Right atrium auricular region (tissue), 2 donors: ENCODE measurements at regions not wholly inside any gene's neighbourhood (a gene's known extent, or its start where the extent isn't known, plus 50 kb on each side); places are given as distances from the start of the nearest gene placed in this dataset.

ENCODE experiments used
- DNase-seq: peaks from one replicate; pipeline ENCODE4 v3.0.0-alpha.2; 2019; ENCODE audit warnings: low spot score
- H3K27ac ChIP-seq, 2 donors: fragments of 200-600 bp; sonication (generic); 1 replicate in 1 of 2; 2 replicates in 1 of 2; pipeline ENCODE4 v1.5.1; 2016 to 2019
- H3K27me3 ChIP-seq, 2 donors: fragments of 200-600 bp; sonication (generic); one replicate each; pipeline versions ENCODE4 v1.5.1 to v1.6.0; 2017 to 2019
- H3K36me3 ChIP-seq: fragments of 200-600 bp; sonication (generic); one replicate; pipeline ENCODE4 v1.5.1; 2016
- H3K4me1 ChIP-seq, 2 donors: fragments of 200-600 bp; sonication (generic); one replicate each; pipeline versions ENCODE4 v1.5.1 to v1.6.0; 2017 to 2019
- H3K4me3 ChIP-seq, 2 donors: fragments of 200-600 bp; sonication (generic); 1 replicate in 1 of 2; 2 replicates in 1 of 2; pipeline ENCODE4 v1.5.1; 2017 to 2019; ENCODE audit warnings: mild to moderate bottlenecking in 1 of 2, moderate library complexity in 1 of 2
- H3K9me3 ChIP-seq, 2 donors: fragments of 200-600 bp; sonication (generic); one replicate each; pipeline ENCODE4 v1.5.1; 2019
- TF ChIP-seq, protein P1 (sequence below), 2 donors: fragments of 200-600 bp; sonication (generic); IDR thresholded peaks; one replicate each; pipeline ENCODE4 v1.5.1; 2019; ENCODE audit warnings: antibody characterized with exemption in 2 of 2

DNA sequence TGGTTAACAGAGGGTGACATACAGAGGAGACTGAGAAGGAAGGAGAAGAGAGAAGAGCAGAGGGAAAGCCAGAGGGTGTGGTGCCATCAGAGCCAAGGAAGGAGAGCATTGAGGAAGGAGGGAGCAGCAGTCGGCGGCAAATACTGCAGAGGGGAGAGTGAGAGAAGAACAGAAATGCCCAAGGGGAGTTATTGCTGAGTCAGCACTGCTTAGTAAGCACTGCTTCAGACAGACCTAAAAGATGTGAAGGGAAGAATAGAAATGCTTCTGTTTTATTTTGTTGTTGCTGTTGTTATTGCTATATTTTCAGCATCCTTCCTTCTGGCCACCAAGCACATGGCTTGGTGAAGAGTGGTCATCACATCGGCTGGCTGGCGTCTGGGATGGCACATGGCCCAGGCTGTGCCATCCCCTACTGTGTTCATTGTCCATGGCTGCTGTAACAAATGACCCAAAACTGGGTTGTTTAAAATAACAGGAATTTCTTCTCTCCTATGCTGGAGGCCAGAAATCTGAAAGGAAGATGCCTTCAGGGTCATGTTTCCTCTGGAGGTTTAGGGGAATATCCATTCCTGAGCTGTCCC is 204.1 kb upstream of the CNR1 start:
- Histone ChIP-seq H3K9me3 (no peaks in the 10 kb centered on the region), H3K27me3 (no peaks in the 10 kb centered on the region), H3K4me3 (no peak overlapping the region), H3K36me3 (no peaks in the 10 kb centered on the region), H3K4me1 (no peaks in the 10 kb centered on the region), H3K27ac (no peak overlapping the region)
- TF ChIP-seq, protein P1, sequence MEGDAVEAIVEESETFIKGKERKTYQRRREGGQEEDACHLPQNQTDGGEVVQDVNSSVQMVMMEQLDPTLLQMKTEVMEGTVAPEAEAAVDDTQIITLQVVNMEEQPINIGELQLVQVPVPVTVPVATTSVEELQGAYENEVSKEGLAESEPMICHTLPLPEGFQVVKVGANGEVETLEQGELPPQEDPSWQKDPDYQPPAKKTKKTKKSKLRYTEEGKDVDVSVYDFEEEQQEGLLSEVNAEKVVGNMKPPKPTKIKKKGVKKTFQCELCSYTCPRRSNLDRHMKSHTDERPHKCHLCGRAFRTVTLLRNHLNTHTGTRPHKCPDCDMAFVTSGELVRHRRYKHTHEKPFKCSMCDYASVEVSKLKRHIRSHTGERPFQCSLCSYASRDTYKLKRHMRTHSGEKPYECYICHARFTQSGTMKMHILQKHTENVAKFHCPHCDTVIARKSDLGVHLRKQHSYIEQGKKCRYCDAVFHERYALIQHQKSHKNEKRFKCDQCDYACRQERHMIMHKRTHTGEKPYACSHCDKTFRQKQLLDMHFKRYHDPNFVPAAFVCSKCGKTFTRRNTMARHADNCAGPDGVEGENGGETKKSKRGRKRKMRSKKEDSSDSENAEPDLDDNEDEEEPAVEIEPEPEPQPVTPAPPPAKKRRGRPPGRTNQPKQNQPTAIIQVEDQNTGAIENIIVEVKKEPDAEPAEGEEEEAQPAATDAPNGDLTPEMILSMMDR (IDR thresholded peaks at IDR 0.05), result no peak
- no peak for DNase-seq

DNA sequence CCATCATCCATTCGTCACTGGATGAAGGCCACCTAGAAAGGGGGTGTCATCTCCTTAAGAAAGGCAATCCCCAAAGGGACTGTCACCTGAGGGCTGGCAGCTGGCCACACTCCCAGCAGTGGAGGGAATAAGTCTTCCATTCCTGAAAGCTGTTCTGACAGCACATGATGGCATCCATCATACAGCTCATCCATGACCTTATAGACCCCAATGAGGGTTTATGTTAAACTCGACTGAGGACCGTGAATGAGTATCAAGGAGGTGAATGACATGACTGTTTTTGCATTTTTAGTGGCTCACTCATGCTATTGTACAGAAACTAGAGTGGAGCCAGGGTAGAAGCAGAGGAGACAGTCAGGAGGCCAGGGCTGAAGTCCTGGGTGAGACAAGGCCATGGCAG is 203.1 kb upstream of the CNR1 start:
- no peaks in the 10 kb centered on the region for H3K9me3 ChIP-seq

DNA sequence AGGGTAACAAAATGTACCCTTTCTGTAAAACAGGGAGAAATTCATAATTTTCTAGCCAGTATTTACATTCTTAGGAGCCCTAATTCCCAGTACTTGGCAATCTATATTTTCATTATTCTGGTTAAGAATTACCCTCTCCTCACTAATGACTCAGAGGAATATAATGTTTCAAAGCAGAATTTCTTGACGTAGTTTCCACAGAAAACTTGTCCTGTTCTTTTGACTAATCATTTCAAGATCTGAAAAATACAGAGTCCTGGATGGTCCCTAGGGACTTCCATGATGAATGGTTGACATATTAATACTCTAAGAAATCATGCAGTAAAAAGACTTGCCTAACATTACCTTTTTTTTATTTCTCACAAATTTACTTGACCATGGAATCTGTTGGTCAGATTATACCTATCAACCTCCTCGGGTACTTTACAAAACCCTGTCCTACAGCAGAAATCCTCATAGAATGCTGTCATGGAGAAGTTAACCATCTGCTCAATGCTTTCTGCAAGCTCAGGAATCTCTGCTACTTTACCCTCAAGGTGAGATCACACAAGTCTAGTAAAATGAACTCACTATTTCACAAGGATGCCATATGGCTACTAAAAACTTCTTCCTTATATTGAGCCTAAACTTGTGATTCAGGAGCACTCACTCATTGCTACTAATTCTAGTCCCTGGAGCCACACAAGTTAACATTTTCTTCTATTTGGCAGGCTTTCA is 202.1 kb upstream of the CNR1 start:
- no peak for DNase-seq
- H3K27ac ChIP-seq, result no peak overlapping the region
- TF ChIP-seq, protein P1 (IDR thresholded peaks at IDR 0.05), result no peak
- no peaks in the 10 kb centered on the region for H3K27me3 ChIP-seq
- H3K36me3 ChIP-seq, result no peaks in the 10 kb centered on the region
- H3K4me1 ChIP-seq, result no peaks in the 10 kb centered on the region
- no peaks in the 10 kb centered on the region for H3K9me3 ChIP-seq
- H3K4me3 ChIP-seq, result no peak overlapping the region

More for the DNA sequence above, 203.1 kb upstream of the CNR1 start:
- no peak for DNase-seq
- no peaks in the 10 kb centered on the region for H3K36me3 ChIP-seq
- H3K4me3 ChIP-seq, result no peak overlapping the region
- H3K27me3 ChIP-seq, result no peaks in the 10 kb centered on the region
- no peaks in the 10 kb centered on the region for H3K4me1 ChIP-seq
- no peak overlapping the region for H3K27ac ChIP-seq
- TF ChIP-seq, protein P1 (IDR thresholded peaks at IDR 0.05), result no peak

DNA sequence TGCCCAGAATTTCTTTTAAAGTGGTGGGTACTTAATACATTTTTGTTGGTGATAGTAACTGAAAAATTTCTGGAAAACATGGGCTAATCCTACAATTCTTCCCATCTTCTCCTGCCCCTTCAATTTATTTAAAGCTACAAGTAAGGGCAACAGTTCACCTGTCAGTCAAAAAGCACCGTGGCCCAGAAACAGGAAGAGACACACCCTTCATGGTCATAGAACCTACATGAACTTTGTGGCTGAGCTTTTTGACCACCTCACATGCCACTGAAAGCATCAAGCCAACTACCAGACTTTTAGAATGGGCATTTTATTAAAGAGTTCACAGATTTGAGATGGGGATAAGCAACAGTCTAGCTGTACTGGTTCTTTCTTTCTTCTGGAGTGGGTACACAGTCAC is 201.1 kb upstream of the CNR1 start:
- Histone ChIP-seq H3K27ac (no peak overlapping the region), H3K4me1 (no peaks in the 10 kb centered on the region), H3K9me3 (no peaks in the 10 kb centered on the region), H3K27me3 (no peaks in the 10 kb centered on the region), H3K36me3 (no peaks in the 10 kb centered on the region), H3K4me3 (no peak overlapping the region)
- TF ChIP-seq, protein P1 (IDR thresholded peaks at IDR 0.05), result no peak
- no peak for DNase-seq

DNA sequence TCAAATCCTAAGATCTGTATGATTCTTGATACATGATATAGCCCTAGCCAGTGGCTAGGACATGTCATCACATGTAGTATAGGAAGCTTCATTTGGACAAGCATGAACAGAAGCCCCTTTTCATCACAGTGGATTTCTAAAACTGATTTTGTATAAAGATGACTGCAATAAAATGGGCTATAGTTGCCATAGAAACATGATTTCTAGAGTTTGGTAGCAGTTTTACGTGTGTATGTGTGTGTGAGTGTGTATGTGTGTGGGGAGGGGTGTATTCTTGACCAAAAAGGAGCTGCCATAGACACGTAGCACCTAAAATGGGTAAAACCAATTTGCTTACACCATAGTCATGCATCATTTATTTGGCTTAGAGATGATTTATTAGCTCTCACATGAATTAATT is 200.5 kb upstream of the CNR1 start:
- no peak overlapping the region for H3K27ac ChIP-seq
- H3K4me3 ChIP-seq, result no peak overlapping the region
- H3K27me3 ChIP-seq, result no peaks in the 10 kb centered on the region
- DNase-seq, result no peak
- H3K9me3 ChIP-seq, result no peaks in the 10 kb centered on the region
- H3K36me3 ChIP-seq, result no peaks in the 10 kb centered on the region
- no peaks in the 10 kb centered on the region for H3K4me1 ChIP-seq
- TF ChIP-seq, protein P1 (IDR thresholded peaks at IDR 0.05), result no peak

DNA sequence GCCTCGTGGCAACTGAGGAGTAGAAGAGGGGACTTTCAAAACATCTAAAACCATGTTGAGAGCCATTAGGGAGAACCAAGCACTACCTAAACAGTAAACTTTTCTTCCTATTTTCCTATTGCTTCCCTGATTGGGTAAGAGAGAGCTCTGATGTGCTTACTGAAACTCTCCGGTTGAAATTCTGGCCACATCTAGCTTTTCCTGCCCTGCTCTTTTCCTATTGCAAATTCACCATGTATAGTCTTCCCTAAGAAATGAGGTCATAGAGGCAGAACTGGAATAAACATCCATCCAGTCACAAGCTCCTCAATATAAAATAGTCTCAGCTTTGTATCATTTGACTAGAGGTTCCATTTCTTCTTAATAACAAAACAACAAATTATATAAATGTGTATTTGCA is 199.5 kb upstream of the CNR1 start:
- no peaks in the 10 kb centered on the region for H3K9me3 ChIP-seq
- TF ChIP-seq, protein P1 (IDR thresholded peaks at IDR 0.05), result no peak
- no peaks in the 10 kb centered on the region for H3K36me3 ChIP-seq
- no peak for DNase-seq
- H3K4me1 ChIP-seq, result no peaks in the 10 kb centered on the region
- no peak overlapping the region for H3K4me3 ChIP-seq
- no peak overlapping the region for H3K27ac ChIP-seq
- H3K27me3 ChIP-seq, result no peaks in the 10 kb centered on the region
